ENCODE measurements at regions not wholly inside any gene's neighbourhood (a gene's known extent, or its start where the extent isn't known, plus 50 kb on each side); places are given as distances from the start of the nearest gene placed in this dataset.

- Mint-ChIP-seq H3K36me3 (no peaks in the 10 kb centered on the region), H3K4me1 (no peaks in the 10 kb centered on the region), H3K9me3 (no peaks in the 10 kb centered on the region), H3K27ac (no peak overlapping the region), H3K27me3 (ENCODE audit: low read depth) (no peaks in the 10 kb centered on the region), H3K4me3 (no peak overlapping the region)
- no peak for DNase-seq (ENCODE audit: low spot score in 2 of 2, unreplicated experiment in 2 of 2)
- no peak for TF ChIP-seq CTCF (IDR thresholded peaks at IDR 0.05; ENCODE audit: unreplicated experiment)
Observed at GRCh38 chr16:63241497-63242028, 1205.3 kb upstream of the CDH8 start.

DNA sequence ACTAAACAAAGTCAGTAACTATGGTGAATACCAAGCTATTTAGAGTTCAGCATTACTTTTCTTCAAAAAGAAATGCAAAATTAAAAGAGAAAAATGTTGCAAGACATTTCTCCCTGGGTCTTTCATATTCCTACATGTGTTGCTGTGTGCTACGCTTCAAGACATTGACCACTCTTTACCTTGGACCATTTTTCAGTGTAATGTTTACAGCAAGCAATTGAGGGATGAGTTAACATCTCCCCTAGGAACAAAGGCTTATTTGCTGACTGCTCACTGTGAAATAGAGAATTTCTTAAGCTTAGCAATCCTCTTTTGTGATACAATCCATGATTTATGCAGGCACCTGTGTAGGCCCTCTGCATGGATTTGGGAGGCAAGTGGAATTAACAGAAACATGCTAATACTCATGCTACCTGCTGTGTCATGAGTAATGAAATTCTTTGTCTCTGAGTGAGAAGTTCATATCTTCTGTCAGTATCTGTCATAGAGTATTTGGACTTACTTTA is 1202.9 kb upstream of the CDH8 start:
- H3K27me3 Mint-ChIP-seq (ENCODE audit: low read depth): no peaks in the 10 kb centered on the region
- H3K27ac Mint-ChIP-seq: no peak overlapping the region
- H3K9me3 Mint-ChIP-seq: peaks cover 17% of the 10 kb centered on the region
- no peak for TF ChIP-seq CTCF (IDR thresholded peaks at IDR 0.05; ENCODE audit: unreplicated experiment)
- H3K36me3 Mint-ChIP-seq: no peaks in the 10 kb centered on the region
- DNase-seq (ENCODE audit: low spot score in 2 of 2, unreplicated experiment in 2 of 2): no peak
- no peaks in the 10 kb centered on the region for H3K4me1 Mint-ChIP-seq
- H3K4me3 Mint-ChIP-seq: no peak overlapping the region

DNA sequence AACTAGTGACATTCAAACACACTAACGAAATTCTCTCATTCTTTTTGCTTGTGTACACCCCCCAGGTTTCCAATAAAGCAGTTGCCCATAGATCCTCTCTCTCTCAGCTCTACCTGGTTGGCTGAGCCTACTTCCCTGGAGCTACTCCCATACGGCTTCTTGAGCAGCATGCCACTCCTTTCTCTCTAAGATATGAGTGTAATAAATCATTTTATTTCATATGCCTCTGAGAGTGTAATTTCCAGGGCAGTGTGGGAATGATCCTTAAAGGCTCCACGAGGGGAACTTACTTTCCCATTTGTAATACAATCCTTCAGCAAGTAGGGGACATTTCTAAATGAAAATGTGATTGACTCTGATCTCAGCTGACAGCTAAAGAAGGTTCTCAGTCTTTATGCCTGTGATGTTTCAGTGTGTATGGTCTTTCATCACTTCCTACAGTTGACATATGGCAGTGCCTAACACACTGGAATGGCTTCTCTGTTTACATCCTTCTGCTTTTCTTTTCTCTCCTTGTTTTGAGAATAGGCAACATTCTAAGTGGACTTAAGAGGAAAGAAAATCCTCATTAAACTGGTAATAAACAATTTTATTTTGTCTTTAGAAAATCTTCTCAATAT is 1194.3 kb upstream of the CDH8 start:
- TF ChIP-seq CTCF (IDR thresholded peaks at IDR 0.05; ENCODE audit: unreplicated experiment): no peak
- H3K4me3 Mint-ChIP-seq: no peak overlapping the region
- H3K27me3 Mint-ChIP-seq (ENCODE audit: low read depth): no peaks in the 10 kb centered on the region
- H3K4me1 Mint-ChIP-seq: no peaks in the 10 kb centered on the region
- H3K36me3 Mint-ChIP-seq: no peaks in the 10 kb centered on the region
- H3K9me3 Mint-ChIP-seq: peaks cover 31% of the 10 kb centered on the region
- H3K27ac Mint-ChIP-seq: no peak overlapping the region
- no peak for DNase-seq (ENCODE audit: low spot score in 2 of 2, unreplicated experiment in 2 of 2)

GRCh38 chr16:63228259-63228658 is 1192.0 kb upstream of the CDH8 start:
- DNase-seq (ENCODE audit: low spot score in 2 of 2, unreplicated experiment in 2 of 2): no peak
- Mint-ChIP-seq H3K9me3 (peaks cover 15% of the 10 kb centered on the region), H3K27me3 (ENCODE audit: low read depth) (no peaks in the 10 kb centered on the region), H3K4me3 (no peak overlapping the region), H3K27ac (no peak overlapping the region), H3K4me1 (no peaks in the 10 kb centered on the region), H3K36me3 (no peaks in the 10 kb centered on the region)
- TF ChIP-seq CTCF (IDR thresholded peaks at IDR 0.05; ENCODE audit: unreplicated experiment): no peak

GRCh38 chr16:63223851-63224250 is 1187.6 kb upstream of the CDH8 start:
- no peak for DNase-seq (ENCODE audit: low spot score in 2 of 2, unreplicated experiment in 2 of 2)
- no peaks in the 10 kb centered on the region for H3K36me3 Mint-ChIP-seq
- H3K27me3 Mint-ChIP-seq (ENCODE audit: low read depth): no peaks in the 10 kb centered on the region
- peaks cover 10% of the 10 kb centered on the region for H3K9me3 Mint-ChIP-seq
- H3K27ac Mint-ChIP-seq: no peak overlapping the region
- no peak for TF ChIP-seq CTCF (IDR thresholded peaks at IDR 0.05; ENCODE audit: unreplicated experiment)
- H3K4me1 Mint-ChIP-seq: no peaks in the 10 kb centered on the region
- H3K4me3 Mint-ChIP-seq: no peak overlapping the region

All from mesothelial cell of epicardium (in vitro differentiated cells).